PC-3 (cell line): ENCODE measurements at regions not wholly inside any gene's neighbourhood (a gene's known extent, or its start where the extent isn't known, plus 50 kb on each side); places are given as distances from the start of the nearest gene placed in this dataset.

Experiments used
- CTCF ChIP-seq: fragments of 300-600 bp; sonication (generic); conservative IDR thresholded peaks from 2 replicates; pipeline ENCODE4 v1.5.1; 2017; ENCODE audit warnings: antibody characterized with exemption, low read depth, mild to moderate bottlenecking, low read length
- EZH2phosphoT487 ChIP-seq: fragments of 300-600 bp; sonication (generic); IDR thresholded peaks from 2 replicates; pipeline ENCODE4 v1.6.1; 2018; ENCODE audit warnings: mild to moderate bottlenecking, antibody characterized with exemption, low read length, borderline replicate concordance

DNA sequence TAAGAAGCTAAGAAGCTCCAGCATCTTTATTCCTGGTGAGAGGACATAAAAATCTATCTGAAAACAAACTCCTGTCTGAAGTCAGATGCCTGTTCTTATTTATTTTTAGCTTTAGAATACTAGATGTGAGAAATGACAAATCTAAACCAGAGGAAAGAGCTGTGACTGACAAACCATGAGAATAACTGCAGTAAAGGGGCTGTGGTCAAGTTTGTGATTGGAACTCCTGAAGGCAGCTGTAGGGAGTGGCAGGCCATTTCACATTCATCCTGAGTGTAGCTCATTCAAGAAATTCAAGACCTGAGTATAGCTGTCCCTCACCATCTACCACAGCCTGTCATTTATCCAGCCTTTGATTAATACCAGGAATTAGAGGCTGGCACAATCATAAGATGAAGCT, 718.8 kb downstream of the BRINP1 start:
- TF ChIP-seq EZH2phosphoT487 (no peak), CTCF (no peak)
